Osteoblast (primary cell): ENCODE measurements at regions not wholly inside any gene's neighbourhood (a gene's known extent, or its start where the extent isn't known, plus 50 kb on each side); places are given as distances from the start of the nearest gene placed in this dataset.
A peak's percentile ranks its signal among the peaks of the same experiment; 100 is the strongest.

ENCODE experiments used
- DNase-seq: peaks from one replicate; pipeline ENCODE4 v3.0.0; 2011; ENCODE audit warnings: low spot score, mixed read lengths; ENCODE audit not compliant: insufficient read length; ENCODE audit errors: missing footprints
- H2AFZ ChIP-seq: 2 replicates; pipeline ENCODE4 v1.6.0; 2011; ENCODE audit warnings: mild to moderate bottlenecking, low read length
- H3K27ac ChIP-seq: 2 replicates; pipeline ENCODE4 v1.5.1; 2011; ENCODE audit warnings: mild to moderate bottlenecking, low read depth, low read length, moderate library complexity
- H3K27me3 ChIP-seq: 2 replicates; pipeline ENCODE4 v1.6.0; 2012; ENCODE audit warnings: mild to moderate bottlenecking, control low read depth, inconsistent platforms, low read length, moderate library complexity; ENCODE audit not compliant: insufficient read depth
- H3K36me3 ChIP-seq: 2 replicates; pipeline ENCODE4 v1.5.1; 2011; ENCODE audit warnings: mild to moderate bottlenecking, low read length, control low read depth, moderate library complexity; ENCODE audit not compliant: insufficient read depth
- H3K4me1 ChIP-seq: 2 replicates; pipeline ENCODE4 v1.5.1; 2011; ENCODE audit warnings: mild to moderate bottlenecking, low read length, control low read depth, moderate library complexity; ENCODE audit not compliant: insufficient read depth
- H3K4me2 ChIP-seq: 2 replicates; pipeline ENCODE4 v1.6.0; 2011; ENCODE audit warnings: mild to moderate bottlenecking, low read length; ENCODE audit not compliant: insufficient read depth
- H3K4me3 ChIP-seq: fragments of 200-600 bp; sonication (generic); 3 replicates; pipeline ENCODE4 v1.5.1; 2012; ENCODE audit warnings: mild to moderate bottlenecking, low read length, inconsistent platforms; ENCODE audit not compliant: insufficient read depth
- H3K79me2 ChIP-seq: 2 replicates; pipeline ENCODE4 v1.6.0; 2012; ENCODE audit warnings: mild to moderate bottlenecking, low read length, control low read depth, inconsistent platforms; ENCODE audit not compliant: insufficient read depth
- H3K9me3 ChIP-seq: 2 replicates; pipeline ENCODE4 v1.5.1; 2011; ENCODE audit warnings: low read depth, low read length, control low read depth
- H4K20me1 ChIP-seq: 2 replicates; pipeline ENCODE4 v1.6.0; 2012; ENCODE audit warnings: mild to moderate bottlenecking, low read length, control low read depth; ENCODE audit not compliant: insufficient read depth
- TF ChIP-seq, protein P1 (sequence below): IDR thresholded peaks from 2 replicates; pipeline ENCODE4 v1.5.1; 2011; ENCODE audit warnings: mild to moderate bottlenecking, low read depth, low read length, moderate library complexity; ENCODE audit errors: extremely low read depth

DNA sequence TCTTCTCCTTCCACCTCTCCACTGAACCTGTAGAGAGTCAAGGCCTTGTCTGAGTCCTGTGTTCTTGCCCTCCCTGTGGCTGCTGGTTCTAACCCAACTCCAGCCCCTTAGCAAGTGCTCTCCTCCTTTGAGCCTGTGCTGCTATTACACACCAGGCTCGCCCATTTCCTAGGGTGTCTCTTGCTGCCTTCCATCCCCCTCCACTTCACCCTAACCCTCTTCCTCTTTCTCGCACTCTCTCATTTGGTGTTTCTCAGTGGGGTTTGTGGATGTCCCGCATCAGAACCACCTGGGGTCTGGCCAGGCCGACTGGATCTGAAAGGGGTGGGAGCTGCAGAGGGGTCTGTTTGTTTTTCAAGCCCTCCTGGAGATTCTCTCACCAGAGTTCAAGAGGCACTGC is 156.7 kb downstream of the SPRY1 start:
- H3K4me3 ChIP-seq = no peak overlapping the region
- peaks cover 1% of the 10 kb centered on the region for H3K9me3 ChIP-seq
- no peaks in the 10 kb centered on the region for H3K36me3 ChIP-seq
- H3K79me2 ChIP-seq = no peaks in the 10 kb centered on the region
- no peak for DNase-seq
- no peak overlapping the region for H3K4me2 ChIP-seq
- no peak overlapping the region for H3K27ac ChIP-seq
- peaks cover 23% of the 10 kb centered on the region for H3K4me1 ChIP-seq
- H4K20me1 ChIP-seq = no peaks in the 10 kb centered on the region
- no peak overlapping the region for H2AFZ ChIP-seq
- TF ChIP-seq, protein P1, sequence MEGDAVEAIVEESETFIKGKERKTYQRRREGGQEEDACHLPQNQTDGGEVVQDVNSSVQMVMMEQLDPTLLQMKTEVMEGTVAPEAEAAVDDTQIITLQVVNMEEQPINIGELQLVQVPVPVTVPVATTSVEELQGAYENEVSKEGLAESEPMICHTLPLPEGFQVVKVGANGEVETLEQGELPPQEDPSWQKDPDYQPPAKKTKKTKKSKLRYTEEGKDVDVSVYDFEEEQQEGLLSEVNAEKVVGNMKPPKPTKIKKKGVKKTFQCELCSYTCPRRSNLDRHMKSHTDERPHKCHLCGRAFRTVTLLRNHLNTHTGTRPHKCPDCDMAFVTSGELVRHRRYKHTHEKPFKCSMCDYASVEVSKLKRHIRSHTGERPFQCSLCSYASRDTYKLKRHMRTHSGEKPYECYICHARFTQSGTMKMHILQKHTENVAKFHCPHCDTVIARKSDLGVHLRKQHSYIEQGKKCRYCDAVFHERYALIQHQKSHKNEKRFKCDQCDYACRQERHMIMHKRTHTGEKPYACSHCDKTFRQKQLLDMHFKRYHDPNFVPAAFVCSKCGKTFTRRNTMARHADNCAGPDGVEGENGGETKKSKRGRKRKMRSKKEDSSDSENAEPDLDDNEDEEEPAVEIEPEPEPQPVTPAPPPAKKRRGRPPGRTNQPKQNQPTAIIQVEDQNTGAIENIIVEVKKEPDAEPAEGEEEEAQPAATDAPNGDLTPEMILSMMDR = no peak
- H3K27me3 ChIP-seq = no peaks in the 10 kb centered on the region

DNA sequence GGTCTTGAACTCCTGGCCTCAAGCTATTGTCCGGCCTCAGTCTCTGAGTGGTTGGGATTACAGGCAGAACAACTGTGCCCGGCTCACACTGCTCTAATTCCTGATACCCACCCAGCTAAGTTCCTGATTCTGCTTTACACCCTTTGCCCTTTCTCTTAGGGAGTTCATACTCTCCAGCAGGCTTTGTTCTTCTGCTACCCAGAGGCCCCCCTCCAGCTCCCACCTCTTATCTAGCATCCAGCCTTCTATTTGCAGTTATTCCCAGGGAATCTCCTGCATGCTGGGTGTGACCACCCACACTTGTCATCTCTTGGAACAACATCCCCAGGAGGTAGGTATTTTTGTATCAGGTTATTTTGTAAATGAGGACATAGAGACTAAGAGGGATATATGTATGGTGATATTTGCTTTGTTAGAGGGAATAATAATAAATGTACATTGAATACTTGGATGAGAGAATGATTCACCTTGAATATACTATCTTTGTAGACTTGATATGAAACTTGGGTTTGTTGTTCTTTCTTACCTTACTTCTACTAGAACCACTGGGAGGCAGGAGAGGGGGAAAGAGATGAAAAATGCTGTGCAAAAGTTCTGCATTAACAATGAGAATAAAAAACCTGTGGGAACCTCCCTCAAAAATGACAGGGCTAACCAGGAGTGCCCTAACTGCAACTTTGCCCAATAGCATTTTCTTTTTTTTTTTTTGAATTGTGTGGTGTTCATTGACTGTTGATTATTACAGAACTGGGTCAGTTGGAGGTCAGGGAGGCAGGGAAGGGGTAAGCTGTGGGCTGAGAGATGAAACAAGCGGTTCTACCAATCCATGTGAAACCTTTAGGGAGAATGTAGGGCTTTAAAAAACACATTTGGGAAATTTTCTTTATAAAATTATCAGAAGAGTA is 157.4 kb downstream of the SPRY1 start:
- no peaks in the 10 kb centered on the region for H3K27me3 ChIP-seq
- peaks cover 1% of the 10 kb centered on the region for H3K9me3 ChIP-seq
- no peaks in the 10 kb centered on the region for H4K20me1 ChIP-seq
- H3K27ac ChIP-seq = no peak overlapping the region
- H3K4me3 ChIP-seq = no peak overlapping the region
- H2AFZ ChIP-seq = no peak overlapping the region
- no peaks in the 10 kb centered on the region for H3K79me2 ChIP-seq
- no peaks in the 10 kb centered on the region for H3K36me3 ChIP-seq
- H3K4me1 ChIP-seq = peaks cover 23% of the 10 kb centered on the region
- H3K4me2 ChIP-seq = no peak overlapping the region
- TF ChIP-seq, protein P1 = no peak
- no peak for DNase-seq

DNA sequence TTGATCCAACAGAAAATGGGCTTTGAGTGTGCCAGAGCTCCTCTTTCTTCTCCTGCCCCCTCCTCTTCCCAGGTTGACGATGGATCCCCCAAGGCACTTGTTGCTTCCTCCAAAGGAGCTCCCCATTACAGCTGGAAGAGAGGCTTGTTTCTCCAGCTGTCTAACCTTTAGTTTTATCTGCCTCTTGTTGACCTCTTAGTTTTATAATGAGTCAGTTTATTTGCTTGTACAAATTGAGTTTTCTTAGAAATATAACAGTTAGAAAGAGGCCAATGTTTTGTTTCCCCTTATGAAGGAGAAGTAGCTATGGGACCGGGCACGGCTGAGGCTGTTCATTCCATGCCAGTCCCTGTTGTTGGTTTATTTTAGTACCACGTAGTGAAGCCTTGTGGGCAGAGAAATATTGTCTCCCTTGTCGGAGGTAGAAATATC is 158.2 kb downstream of the SPRY1 start:
- TF ChIP-seq, protein P1 = no peak
- H3K36me3 ChIP-seq = no peaks in the 10 kb centered on the region
- no peaks in the 10 kb centered on the region for H4K20me1 ChIP-seq
- peaks cover 30% of the 10 kb centered on the region for H3K4me1 ChIP-seq
- DNase-seq = no peak
- H3K27ac ChIP-seq = peak overlapping the region; percentile 51
- no peaks in the 10 kb centered on the region for H3K9me3 ChIP-seq
- H3K79me2 ChIP-seq = no peaks in the 10 kb centered on the region
- H3K4me2 ChIP-seq = peak overlapping the region; percentile 79
- H2AFZ ChIP-seq = peak overlapping the region; percentile 64
- H3K4me3 ChIP-seq = peak overlapping the region; percentile 45
- no peaks in the 10 kb centered on the region for H3K27me3 ChIP-seq

DNA sequence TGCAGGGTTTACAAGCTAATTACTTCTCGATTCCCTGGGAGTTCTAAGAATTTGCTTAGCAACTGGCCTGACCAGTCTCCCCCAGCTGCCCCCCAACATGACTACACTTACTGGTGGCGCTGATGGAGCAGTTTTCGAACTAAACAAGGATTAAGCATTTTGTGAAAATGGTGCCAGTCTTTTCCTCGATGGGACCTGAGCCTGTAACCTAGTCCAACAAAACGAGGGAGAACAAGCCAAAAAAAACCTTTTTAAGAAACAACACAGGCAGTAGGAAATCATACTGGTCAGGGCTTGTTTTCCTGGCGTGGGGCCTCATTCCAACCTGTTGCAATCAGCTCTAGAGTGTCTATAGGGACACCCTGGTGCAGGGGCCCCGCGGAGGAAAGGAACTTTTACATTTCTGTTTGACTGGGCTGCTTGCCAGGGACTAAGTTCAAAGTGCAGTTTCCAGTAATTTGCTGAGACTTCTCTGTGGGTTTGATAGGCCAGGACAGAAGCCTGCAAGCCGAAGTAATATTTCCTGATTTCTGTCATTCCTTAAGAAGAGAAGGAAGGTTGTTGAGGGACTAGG is 158.7 kb downstream of the SPRY1 start:
- Histone ChIP-seq H3K9me3 (no peaks in the 10 kb centered on the region), H3K4me1 (peaks cover 35% of the 10 kb centered on the region), H2AFZ (peak overlapping the region; percentile 64), H4K20me1 (no peaks in the 10 kb centered on the region), H3K4me2 (peak overlapping the region; percentile 79), H3K79me2 (no peaks in the 10 kb centered on the region), H3K27ac (peak overlapping the region; percentile 51), H3K36me3 (no peaks in the 10 kb centered on the region), H3K4me3 (peak overlapping the region; percentile 45), H3K27me3 (no peaks in the 10 kb centered on the region)
- TF ChIP-seq, protein P1 = no peak
- DNase-seq = peak; percentile 77
